Panc1 (cell line): ENCODE measurements at regions not wholly inside any gene's neighbourhood (a gene's known extent, or its start where the extent isn't known, plus 50 kb on each side); places are given as distances from the start of the nearest gene placed in this dataset.
"Not testable (repeated sequence)": the region's sequence is repeated elsewhere in the genome, so short reads cannot be mapped to it uniquely, and the experiment has no call there.

Source experiments
- POLR2AphosphoS5 ChIP-seq: IDR thresholded peaks from 2 replicates; pipeline ENCODE4 v1.6.1; 2012; ENCODE audit warnings: mild to moderate bottlenecking, low read depth, low read length, moderate library complexity
- TCF7L2 ChIP-seq: IDR thresholded peaks from 2 replicates; pipeline ENCODE4 v1.6.1; 2011; ENCODE audit warnings: mild to moderate bottlenecking, low read depth, low read length, inconsistent platforms
- TF ChIP-seq, protein P1 (sequence below): fragments of 450-650 bp; IDR thresholded peaks from 2 replicates; pipeline ENCODE4 v1.5.1; 2017; ENCODE audit warnings: mild to moderate bottlenecking

DNA sequence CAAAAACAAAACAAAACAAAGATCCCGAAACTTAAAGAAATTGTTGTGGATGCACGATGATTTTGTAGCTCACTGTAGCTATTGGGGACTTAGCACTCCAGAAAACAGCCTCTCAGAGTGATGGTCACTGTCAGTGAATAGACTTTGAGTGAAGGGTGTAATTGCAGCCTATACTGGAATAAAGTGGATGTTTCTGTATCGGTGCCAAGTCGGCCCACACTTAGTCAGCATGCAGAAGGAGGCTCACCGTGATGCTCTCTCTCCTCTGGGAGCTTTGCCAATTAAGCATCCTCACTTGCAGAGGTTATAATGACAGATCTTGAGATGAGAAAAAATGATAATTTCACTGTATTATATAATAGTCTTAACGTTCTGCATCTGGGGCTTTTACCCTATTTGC is 67.5 kb upstream of the SEC22B start:
- TF ChIP-seq, protein P1, sequence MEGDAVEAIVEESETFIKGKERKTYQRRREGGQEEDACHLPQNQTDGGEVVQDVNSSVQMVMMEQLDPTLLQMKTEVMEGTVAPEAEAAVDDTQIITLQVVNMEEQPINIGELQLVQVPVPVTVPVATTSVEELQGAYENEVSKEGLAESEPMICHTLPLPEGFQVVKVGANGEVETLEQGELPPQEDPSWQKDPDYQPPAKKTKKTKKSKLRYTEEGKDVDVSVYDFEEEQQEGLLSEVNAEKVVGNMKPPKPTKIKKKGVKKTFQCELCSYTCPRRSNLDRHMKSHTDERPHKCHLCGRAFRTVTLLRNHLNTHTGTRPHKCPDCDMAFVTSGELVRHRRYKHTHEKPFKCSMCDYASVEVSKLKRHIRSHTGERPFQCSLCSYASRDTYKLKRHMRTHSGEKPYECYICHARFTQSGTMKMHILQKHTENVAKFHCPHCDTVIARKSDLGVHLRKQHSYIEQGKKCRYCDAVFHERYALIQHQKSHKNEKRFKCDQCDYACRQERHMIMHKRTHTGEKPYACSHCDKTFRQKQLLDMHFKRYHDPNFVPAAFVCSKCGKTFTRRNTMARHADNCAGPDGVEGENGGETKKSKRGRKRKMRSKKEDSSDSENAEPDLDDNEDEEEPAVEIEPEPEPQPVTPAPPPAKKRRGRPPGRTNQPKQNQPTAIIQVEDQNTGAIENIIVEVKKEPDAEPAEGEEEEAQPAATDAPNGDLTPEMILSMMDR = not testable (repeated sequence)
- TF ChIP-seq POLR2AphosphoS5, TCF7L2: not testable (repeated sequence)
